Gastroesophageal sphincter (tissue), 3 donors: ENCODE measurements at regions not wholly inside any gene's neighbourhood (a gene's known extent, or its start where the extent isn't known, plus 50 kb on each side); places are given as distances from the start of the nearest gene placed in this dataset.

Experiments
- POLR2A ChIP-seq, 2 donors: fragments of 450-650 bp; IDR thresholded peaks; one replicate each; pipeline ENCODE4 v1.6.1; 2017; ENCODE audit warnings: antibody characterized with exemption in 2 of 2, mild to moderate bottlenecking in 2 of 2, moderate library complexity in 1 of 2
- TF ChIP-seq, protein P1 (sequence below), 4 experiments: fragments of 200-600 bp in 2 of 4; fragments of 450-650 bp in 2 of 4; sonication (generic) in 1 of 4; IDR thresholded peaks; one replicate each; pipeline ENCODE4 v1.5.1; 2017 to 2019; ENCODE audit warnings: antibody characterized with exemption in 4 of 4, mild to moderate bottlenecking in 2 of 4, moderate library complexity in 2 of 4

DNA sequence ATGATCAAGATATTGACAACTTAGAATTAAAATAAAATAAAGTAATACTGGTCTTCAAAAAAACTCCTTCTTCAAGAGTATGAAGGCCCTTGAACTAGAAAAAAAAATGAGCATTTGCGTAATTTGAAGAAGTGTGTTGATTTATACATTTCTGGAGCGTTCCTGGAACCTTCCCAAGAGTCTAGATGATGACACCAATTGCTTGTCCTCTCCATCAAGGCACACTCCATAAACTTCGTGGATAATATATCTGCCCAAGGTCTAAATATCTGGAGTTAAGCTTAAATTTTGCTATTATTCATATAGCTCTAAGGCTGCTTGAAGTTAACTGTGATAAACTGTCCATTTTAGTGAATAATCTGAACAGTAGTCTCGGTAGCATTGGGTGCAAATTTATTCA lies 361.3 kb upstream of the CNTN5 start:
- TF ChIP-seq, protein P1, sequence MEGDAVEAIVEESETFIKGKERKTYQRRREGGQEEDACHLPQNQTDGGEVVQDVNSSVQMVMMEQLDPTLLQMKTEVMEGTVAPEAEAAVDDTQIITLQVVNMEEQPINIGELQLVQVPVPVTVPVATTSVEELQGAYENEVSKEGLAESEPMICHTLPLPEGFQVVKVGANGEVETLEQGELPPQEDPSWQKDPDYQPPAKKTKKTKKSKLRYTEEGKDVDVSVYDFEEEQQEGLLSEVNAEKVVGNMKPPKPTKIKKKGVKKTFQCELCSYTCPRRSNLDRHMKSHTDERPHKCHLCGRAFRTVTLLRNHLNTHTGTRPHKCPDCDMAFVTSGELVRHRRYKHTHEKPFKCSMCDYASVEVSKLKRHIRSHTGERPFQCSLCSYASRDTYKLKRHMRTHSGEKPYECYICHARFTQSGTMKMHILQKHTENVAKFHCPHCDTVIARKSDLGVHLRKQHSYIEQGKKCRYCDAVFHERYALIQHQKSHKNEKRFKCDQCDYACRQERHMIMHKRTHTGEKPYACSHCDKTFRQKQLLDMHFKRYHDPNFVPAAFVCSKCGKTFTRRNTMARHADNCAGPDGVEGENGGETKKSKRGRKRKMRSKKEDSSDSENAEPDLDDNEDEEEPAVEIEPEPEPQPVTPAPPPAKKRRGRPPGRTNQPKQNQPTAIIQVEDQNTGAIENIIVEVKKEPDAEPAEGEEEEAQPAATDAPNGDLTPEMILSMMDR (IDR thresholded peaks at IDR 0.05), result no peak
- no peak for TF ChIP-seq POLR2A (IDR thresholded peaks at IDR 0.05)
